PC-3 (cell line): ENCODE measurements at regions not wholly inside any gene's neighbourhood (a gene's known extent, or its start where the extent isn't known, plus 50 kb on each side); places are given as distances from the start of the nearest gene placed in this dataset.

Source experiments
- CTCF ChIP-seq: fragments of 300-600 bp; sonication (generic); conservative IDR thresholded peaks from 2 replicates; pipeline ENCODE4 v1.5.1; 2017; ENCODE audit warnings: antibody characterized with exemption, low read depth, mild to moderate bottlenecking, low read length
- EZH2 ChIP-seq: fragments of 300-600 bp; sonication (generic); IDR thresholded peaks from one replicate; pipeline ENCODE4 v1.6.1; 2017; ENCODE audit warnings: antibody characterized with exemption, mild to moderate bottlenecking, low read length; ENCODE audit not compliant: unreplicated experiment

GRCh38 chr3:159560214-159560979 is 428.2 kb upstream of the IL12A start:
- no peak for TF ChIP-seq EZH2
- no peak for TF ChIP-seq CTCF
